Cardiac fibroblast (primary cell): ENCODE measurements at regions not wholly inside any gene's neighbourhood (a gene's known extent, or its start where the extent isn't known, plus 50 kb on each side); places are given as distances from the start of the nearest gene placed in this dataset.

Experiments
- DNase-seq, 2 donors: peaks; one replicate each; pipeline versions ENCODE4 v3.0.0 to v3.0.0-alpha.2; 2010; ENCODE audit warnings: low read depth in 2 of 2
- H3K4me3 ChIP-seq, 2 donors: replicated peaks in 1 of 2; 1 replicate in 1 of 2; 2 replicates in 1 of 2; pipeline ENCODE4 v1.5.1; 2011; ENCODE audit warnings: low read depth in 2 of 2, low read length in 2 of 2, mild to moderate bottlenecking in 2 of 2, moderate library complexity in 1 of 2
- CTCF ChIP-seq: IDR thresholded peaks from one replicate; pipeline ENCODE4 v1.5.1; 2011; ENCODE audit warnings: low read depth, mild to moderate bottlenecking, low read length, inconsistent platforms

- DNase-seq, result no peak
- no peak overlapping the region for H3K4me3 ChIP-seq
- no peak for TF ChIP-seq CTCF
These were observed 118.2 kb downstream of the KLF13 start for GRCh38 chr15:31444844-31445243.

- H3K4me3 ChIP-seq, result no peak overlapping the region
- TF ChIP-seq CTCF, result no peak
- no peak for DNase-seq
These were observed 119.9 kb downstream of the KLF13 start for GRCh38 chr15:31446546-31446945.

- no peak for TF ChIP-seq CTCF
- DNase-seq, result no peak
These were observed 121.4 kb downstream of the KLF13 start for GRCh38 chr15:31447931-31448634.

GRCh38 chr15:31448635-31448979 is 122.0 kb downstream of the KLF13 start:
- DNase-seq, result peak in 1 of 2 donors; percentile 14
- no peak overlapping the region for H3K4me3 ChIP-seq
- TF ChIP-seq CTCF, result no peak

More at GRCh38 chr15:31447931-31448634, 121.4 kb downstream of the KLF13 start:
- H3K4me3 ChIP-seq, result no peak overlapping the region

- DNase-seq, result no peak
- no peak for TF ChIP-seq CTCF
- no peak overlapping the region for H3K4me3 ChIP-seq
These were observed 126.2 kb downstream of the KLF13 start for GRCh38 chr15:31452595-31453557.

- H3K4me3 ChIP-seq, result no peak overlapping the region
- DNase-seq, result no peak
- no peak for TF ChIP-seq CTCF
These were observed 127.1 kb downstream of the KLF13 start for GRCh38 chr15:31453558-31454318.
